ENCODE measurements at regions not wholly inside any gene's neighbourhood (a gene's known extent, or its start where the extent isn't known, plus 50 kb on each side); places are given as distances from the start of the nearest gene placed in this dataset.

- TF ChIP-seq, protein P1, sequence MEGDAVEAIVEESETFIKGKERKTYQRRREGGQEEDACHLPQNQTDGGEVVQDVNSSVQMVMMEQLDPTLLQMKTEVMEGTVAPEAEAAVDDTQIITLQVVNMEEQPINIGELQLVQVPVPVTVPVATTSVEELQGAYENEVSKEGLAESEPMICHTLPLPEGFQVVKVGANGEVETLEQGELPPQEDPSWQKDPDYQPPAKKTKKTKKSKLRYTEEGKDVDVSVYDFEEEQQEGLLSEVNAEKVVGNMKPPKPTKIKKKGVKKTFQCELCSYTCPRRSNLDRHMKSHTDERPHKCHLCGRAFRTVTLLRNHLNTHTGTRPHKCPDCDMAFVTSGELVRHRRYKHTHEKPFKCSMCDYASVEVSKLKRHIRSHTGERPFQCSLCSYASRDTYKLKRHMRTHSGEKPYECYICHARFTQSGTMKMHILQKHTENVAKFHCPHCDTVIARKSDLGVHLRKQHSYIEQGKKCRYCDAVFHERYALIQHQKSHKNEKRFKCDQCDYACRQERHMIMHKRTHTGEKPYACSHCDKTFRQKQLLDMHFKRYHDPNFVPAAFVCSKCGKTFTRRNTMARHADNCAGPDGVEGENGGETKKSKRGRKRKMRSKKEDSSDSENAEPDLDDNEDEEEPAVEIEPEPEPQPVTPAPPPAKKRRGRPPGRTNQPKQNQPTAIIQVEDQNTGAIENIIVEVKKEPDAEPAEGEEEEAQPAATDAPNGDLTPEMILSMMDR (conservative IDR thresholded peaks at IDR 0.05), result no peak
- TF ChIP-seq ZFX (IDR thresholded peaks at IDR 0.05), result no peak
Observed at GRCh38 chr2:77862120-77862519, 339.9 kb upstream of the LRRTM4 start.
